H9 (cell line): ENCODE measurements at regions not wholly inside any gene's neighbourhood (a gene's known extent, or its start where the extent isn't known, plus 50 kb on each side); places are given as distances from the start of the nearest gene placed in this dataset.

Source experiments
- DNase-seq: peaks from one replicate; pipeline ENCODE4 v3.0.0-alpha.2; 2017
- H2AFZ ChIP-seq: one replicate; pipeline ENCODE4 v1.6.1; 2013; ENCODE audit warnings: mild to moderate bottlenecking, low read length, control low read depth, moderate library complexity
- H2AK5ac ChIP-seq: 2 replicates; pipeline ENCODE4 v1.6.1; 2013; ENCODE audit warnings: low read length, control low read depth, mixed read lengths; ENCODE audit not compliant: insufficient read length
- H2BK120ac ChIP-seq: one replicate; pipeline ENCODE4 v1.6.1; 2013; ENCODE audit warnings: low read depth, mild to moderate bottlenecking, low read length, control low read depth, inconsistent platforms; ENCODE audit not compliant: poor library complexity, severe bottlenecking
- H2BK12ac ChIP-seq: 2 replicates; pipeline ENCODE4 v1.6.1; 2013; ENCODE audit warnings: low read length, control low read depth, mixed read lengths, low read depth; ENCODE audit not compliant: insufficient read length
- H2BK15ac ChIP-seq: 2 replicates; pipeline ENCODE4 v1.6.1; 2013; ENCODE audit warnings: low read depth, low read length, control low read depth
- H2BK20ac ChIP-seq: one replicate; pipeline ENCODE4 v1.6.1; 2013; ENCODE audit warnings: low read depth, mild to moderate bottlenecking, low read length, control low read depth, inconsistent platforms; ENCODE audit not compliant: poor library complexity, severe bottlenecking
- H2BK5ac ChIP-seq: 2 replicates; pipeline ENCODE4 v1.6.1; 2013; ENCODE audit warnings: low read length, control low read depth, mixed read lengths; ENCODE audit not compliant: insufficient read length
- H3K14ac ChIP-seq: 2 replicates; pipeline ENCODE4 v1.6.1; 2013; ENCODE audit warnings: low read length, control low read depth; ENCODE audit not compliant: insufficient read depth
- H3K18ac ChIP-seq: 2 replicates; pipeline ENCODE4 v1.6.1; 2013; ENCODE audit warnings: low read depth, mild to moderate bottlenecking, mixed read lengths, low read length, control low read depth; ENCODE audit not compliant: insufficient read length
- H3K23ac ChIP-seq: 2 replicates; pipeline ENCODE4 v1.6.1; 2013; ENCODE audit warnings: low read length, control low read depth, mixed read lengths, low read depth; ENCODE audit not compliant: insufficient read length
- H3K23me2 ChIP-seq: 2 replicates; pipeline ENCODE4 v1.6.1; 2013; ENCODE audit warnings: low read depth, mild to moderate bottlenecking, mixed read lengths, low read length, control low read depth; ENCODE audit not compliant: insufficient read length, poor library complexity, severe bottlenecking
- H3K27ac ChIP-seq: 2 replicates; pipeline ENCODE4 v1.5.1; 2013; ENCODE audit warnings: low read length, control low read depth, mixed read lengths, low read depth; ENCODE audit not compliant: insufficient read length
- H3K27me3 ChIP-seq: 2 replicates; pipeline ENCODE4 v1.6.1; 2013; ENCODE audit warnings: low read length, control low read depth, inconsistent platforms; ENCODE audit not compliant: insufficient read depth
- H3K4ac ChIP-seq: 2 replicates; pipeline ENCODE4 v1.6.1; 2013; ENCODE audit warnings: low read depth, mild to moderate bottlenecking, control low read depth, inconsistent platforms, low read length, moderate library complexity
- H3K4me1 ChIP-seq: 2 replicates; pipeline ENCODE4 v1.6.1; 2013; ENCODE audit warnings: low read length, control low read depth, inconsistent platforms; ENCODE audit not compliant: insufficient read depth
- H3K4me2 ChIP-seq: 2 replicates; pipeline ENCODE4 v1.6.1; 2013; ENCODE audit warnings: low read length, control low read depth, mixed read lengths; ENCODE audit not compliant: insufficient read length, insufficient read depth
- H3K56ac ChIP-seq: 2 replicates; pipeline ENCODE4 v1.6.1; 2013; ENCODE audit warnings: low read depth, mild to moderate bottlenecking, mixed read lengths, low read length, control low read depth; ENCODE audit not compliant: insufficient read length
- H3K79me1 ChIP-seq: 2 replicates; pipeline ENCODE4 v1.6.1; 2013; ENCODE audit warnings: low read depth, mild to moderate bottlenecking, moderate library complexity, low read length, control low read depth, inconsistent platforms; ENCODE audit not compliant: insufficient read depth, poor library complexity, severe bottlenecking
- H3K79me2 ChIP-seq: 2 replicates; pipeline ENCODE4 v1.6.1; 2013; ENCODE audit warnings: low read length, control low read depth, inconsistent platforms; ENCODE audit not compliant: insufficient read depth
- H3K9ac ChIP-seq: 2 replicates; pipeline ENCODE4 v1.6.1; 2013; ENCODE audit warnings: low read length, control low read depth, mixed read lengths; ENCODE audit not compliant: insufficient read length; ENCODE audit errors: extremely low read depth
- H3K9me3 ChIP-seq: one replicate; pipeline ENCODE4 v1.6.1; 2013; ENCODE audit warnings: low read depth, low read length, inconsistent platforms; ENCODE audit not compliant: control insufficient read depth
- H3T11ph ChIP-seq: one replicate; pipeline ENCODE4 v1.6.1; 2013; ENCODE audit warnings: mild to moderate bottlenecking, low read length, control low read depth, inconsistent platforms
- H4K20me1 ChIP-seq: one replicate; pipeline ENCODE4 v1.6.1; 2013; ENCODE audit not compliant: control insufficient read depth, insufficient read length, insufficient read depth
- H4K5ac ChIP-seq: 2 replicates; pipeline ENCODE4 v1.6.1; 2013; ENCODE audit warnings: low read depth, mild to moderate bottlenecking, mixed read lengths, low read length, control low read depth; ENCODE audit not compliant: insufficient read length
- H4K8ac ChIP-seq: replicated peaks from 2 replicates; pipeline ENCODE4 v1.6.1; 2013; ENCODE audit warnings: low read length, control low read depth, mixed read lengths, low read depth; ENCODE audit not compliant: insufficient read length
- H4K91ac ChIP-seq: 2 replicates; pipeline ENCODE4 v1.6.1; 2013; ENCODE audit warnings: low read depth, mild to moderate bottlenecking, moderate library complexity, mixed read lengths, low read length, control low read depth; ENCODE audit not compliant: insufficient read length
- H3K27ac Mint-ChIP-seq, 3 experiments: 2 replicates in 2 of 3; 3 replicates in 1 of 3; pipeline ENCODE4 v1.8.0; 2020 to 2021; ENCODE audit warnings: mixed read lengths in 3 of 3, mild to moderate bottlenecking in 1 of 3, moderate library complexity in 1 of 3
- H3K27me3 Mint-ChIP-seq: 2 replicates; pipeline ENCODE4 v1.8.0; 2021; ENCODE audit warnings: low read depth, mild to moderate bottlenecking, moderate library complexity, mixed read lengths
- H3K36me3 Mint-ChIP-seq, 3 experiments: 2 replicates in 2 of 3; 3 replicates in 1 of 3; pipeline ENCODE4 v1.8.0; 2020 to 2021; ENCODE audit warnings: low read depth in 3 of 3, mixed read lengths in 3 of 3; ENCODE audit not compliant: insufficient read depth in 1 of 3
- H3K4me1 Mint-ChIP-seq, 2 experiments: 2 replicates each; pipeline ENCODE4 v1.8.0; 2020; ENCODE audit warnings: mixed read lengths in 2 of 2
- H3K4me3 Mint-ChIP-seq, 2 experiments: 2 replicates in 1 of 2; 3 replicates in 1 of 2; pipeline ENCODE4 v1.8.0; 2020 to 2021; ENCODE audit warnings: mild to moderate bottlenecking in 2 of 2, mixed read lengths in 2 of 2, moderate library complexity in 1 of 2
- H3K9me3 Mint-ChIP-seq, 2 experiments: 2 replicates in 1 of 2; 3 replicates in 1 of 2; pipeline ENCODE4 v1.8.0; 2020; ENCODE audit warnings: mild to moderate bottlenecking in 2 of 2, mixed read lengths in 2 of 2, moderate library complexity in 1 of 2
- WGBS: extraction: QIAGEN DNeasy Blood & Tissue Kit; methylation state at CpG from one replicate; pipeline ENCODE4 v1.1.7; 2013; ENCODE audit warnings: missing lambda C conversion rate, low lambda C conversion rate, mixed read lengths; ENCODE audit not compliant: insufficient read length; ENCODE audit errors: extremely low coverage; 5-methylcytosine and 5-hydroxymethylcytosine counted together
- TF ChIP-seq, protein P1 (sequence below): fragments of 200-600 bp; sonication (generic); conservative IDR thresholded peaks from 3 replicates; pipeline ENCODE4 v1.8.0; 2021; ENCODE audit warnings: antibody characterized with exemption, mild to moderate bottlenecking

DNA sequence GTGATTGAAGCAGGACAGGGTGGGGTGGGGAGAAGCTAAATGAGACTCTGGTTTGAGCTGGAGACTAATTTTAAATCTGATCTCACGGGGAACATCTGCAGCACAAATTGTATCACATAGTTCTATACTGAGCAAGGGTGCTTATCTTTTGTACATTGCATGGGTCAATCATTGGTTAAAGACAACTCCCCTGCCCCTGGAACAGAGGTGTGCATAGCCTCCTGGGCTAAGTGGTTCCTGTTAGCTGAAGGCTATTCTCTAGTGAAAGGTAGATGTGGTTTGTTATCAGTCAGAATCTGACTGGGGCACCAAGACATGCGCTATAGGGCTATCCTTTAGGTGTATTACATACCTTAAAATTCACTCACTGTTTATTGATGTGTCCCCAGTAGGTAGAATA is 103.9 kb upstream of the KITLG start:
- H2BK12ac ChIP-seq, result no peak overlapping the region
- no peak overlapping the region for H2AK5ac ChIP-seq
- no peak overlapping the region for H3K18ac ChIP-seq
- H3K23me2 ChIP-seq, result no peaks in the 10 kb centered on the region
- H3K9me3 ChIP-seq, result no peaks in the 10 kb centered on the region
- Mint-ChIP-seq H3K27ac (no peak overlapping the region), H3K36me3 (peaks cover 0 to 8% (median 3%) of the 10 kb centered on the region in 3 experiments; a peak in 2 of 7 replicates), H3K9me3 (no peaks in the 10 kb centered on the region; a peak in 1 of 5 replicates), H3K27me3 (no peaks in the 10 kb centered on the region; the same call in 1 of the 2 replicates), H3K4me3 (no peak overlapping the region), H3K4me1 (peaks cover 0 to 2% of the 10 kb centered on the region in 2 experiments; a peak in 1 of 4 replicates)
- no peak overlapping the region for H3K4me2 ChIP-seq
- no peaks in the 10 kb centered on the region for H3K79me2 ChIP-seq
- no peak overlapping the region for H3K56ac ChIP-seq
- TF ChIP-seq, protein P1, sequence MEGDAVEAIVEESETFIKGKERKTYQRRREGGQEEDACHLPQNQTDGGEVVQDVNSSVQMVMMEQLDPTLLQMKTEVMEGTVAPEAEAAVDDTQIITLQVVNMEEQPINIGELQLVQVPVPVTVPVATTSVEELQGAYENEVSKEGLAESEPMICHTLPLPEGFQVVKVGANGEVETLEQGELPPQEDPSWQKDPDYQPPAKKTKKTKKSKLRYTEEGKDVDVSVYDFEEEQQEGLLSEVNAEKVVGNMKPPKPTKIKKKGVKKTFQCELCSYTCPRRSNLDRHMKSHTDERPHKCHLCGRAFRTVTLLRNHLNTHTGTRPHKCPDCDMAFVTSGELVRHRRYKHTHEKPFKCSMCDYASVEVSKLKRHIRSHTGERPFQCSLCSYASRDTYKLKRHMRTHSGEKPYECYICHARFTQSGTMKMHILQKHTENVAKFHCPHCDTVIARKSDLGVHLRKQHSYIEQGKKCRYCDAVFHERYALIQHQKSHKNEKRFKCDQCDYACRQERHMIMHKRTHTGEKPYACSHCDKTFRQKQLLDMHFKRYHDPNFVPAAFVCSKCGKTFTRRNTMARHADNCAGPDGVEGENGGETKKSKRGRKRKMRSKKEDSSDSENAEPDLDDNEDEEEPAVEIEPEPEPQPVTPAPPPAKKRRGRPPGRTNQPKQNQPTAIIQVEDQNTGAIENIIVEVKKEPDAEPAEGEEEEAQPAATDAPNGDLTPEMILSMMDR, result no peak
- no peak overlapping the region for H2BK20ac ChIP-seq
- no peak overlapping the region for H4K5ac ChIP-seq
- H2BK15ac ChIP-seq, result no peak overlapping the region
- H3T11ph ChIP-seq, result no peak overlapping the region
- H3K14ac ChIP-seq, result no peak overlapping the region
- H4K8ac ChIP-seq, result no peak overlapping the region
- WGBS, result no CpG with 5 or more reads among the region's 2 CpGs
- no peak for DNase-seq
- no peak overlapping the region for H3K9ac ChIP-seq
- no peak overlapping the region for H2BK5ac ChIP-seq
- H4K91ac ChIP-seq, result no peak overlapping the region
- no peak overlapping the region for H3K27ac ChIP-seq
- no peaks in the 10 kb centered on the region for H3K4me1 ChIP-seq
- H2AFZ ChIP-seq, result no peak overlapping the region
- no peaks in the 10 kb centered on the region for H3K79me1 ChIP-seq
- H2BK120ac ChIP-seq, result no peak overlapping the region
- H3K4ac ChIP-seq, result no peak overlapping the region
- no peak overlapping the region for H3K23ac ChIP-seq
- H4K20me1 ChIP-seq, result no peaks in the 10 kb centered on the region
- H3K27me3 ChIP-seq, result no peaks in the 10 kb centered on the region
